T-cell (primary cell): ENCODE measurements at regions not wholly inside any gene's neighbourhood (a gene's known extent, or its start where the extent isn't known, plus 50 kb on each side); places are given as distances from the start of the nearest gene placed in this dataset.

Experiments
- ATAC-seq, 4 experiments: fragments of 200-7000 bp in 3 of 4; fragments of 150-1000 bp in 1 of 4; cut with Tn5 transposase; replicated peaks in 1 of 4; 1 replicate in 3 of 4; 2 replicates in 1 of 4; pipeline ENCODE4 v1.10.0; 2021; ENCODE audit warnings: moderate library complexity in 3 of 4, mild to moderate bottlenecking in 2 of 4, moderate number of reproducible peaks in 1 of 4
- CTCF ChIA-PET, 2 donors: fragments of 300-600 bp; sonication (Branson Sonifier 250); formaldehyde crosslinking; loops; one replicate each; lab custom pipeline; 2022; ENCODE audit warnings: antibody characterized with exemption in 2 of 2; lab: Charles Lee
- POLR2A ChIA-PET, 2 donors: fragments of 300-600 bp; sonication (Branson Sonifier 250); formaldehyde crosslinking; loops; one replicate each; lab custom pipeline; 2022; ENCODE audit warnings: antibody characterized with exemption in 2 of 2; lab: Charles Lee
- DNase-seq, 35 experiments: peaks; one replicate each; pipeline versions ENCODE4 v3.0.0 to v3.0.0-alpha.2; 2013 to 2023
- H3K27ac ChIP-seq: one replicate; pipeline ENCODE4 v1.5.1; 2013; ENCODE audit warnings: low read length
- H3K27me3 ChIP-seq, 2 experiments: replicated peaks in 1 of 2; 1 replicate in 1 of 2; 2 replicates in 1 of 2; pipeline versions ENCODE4 v1.6.1 to v1.7.0; 2013; ENCODE audit warnings: low read length in 1 of 2, mixed read lengths in 1 of 2; ENCODE audit not compliant: control insufficient read depth in 2 of 2, insufficient read depth in 2 of 2; ENCODE audit errors: extremely low read depth in 1 of 2
- H3K36me3 ChIP-seq, 2 donors: 1 replicate in 1 of 2; 2 replicates in 1 of 2; pipeline versions ENCODE4 v1.6.1 to v1.7.0; 2013; ENCODE audit warnings: low read length in 1 of 2; ENCODE audit not compliant: control insufficient read depth in 2 of 2, insufficient read depth in 1 of 2; ENCODE audit errors: extremely low read depth in 1 of 2
- H3K4me1 ChIP-seq, 2 experiments: 1 replicate in 1 of 2; 2 replicates in 1 of 2; pipeline versions ENCODE4 v1.6.1 to v1.7.0; 2013; ENCODE audit warnings: low read length in 2 of 2, mixed read lengths in 1 of 2; ENCODE audit not compliant: insufficient read depth in 2 of 2, control insufficient read depth in 1 of 2; ENCODE audit errors: extremely low read depth in 1 of 2
- H3K4me3 ChIP-seq, 2 donors: 1 replicate in 1 of 2; 2 replicates in 1 of 2; pipeline versions ENCODE4 v1.5.1 to v1.7.0; 2013; ENCODE audit warnings: mild to moderate bottlenecking in 2 of 2, low read length in 1 of 2, moderate library complexity in 1 of 2; ENCODE audit not compliant: control insufficient read depth in 1 of 2; ENCODE audit errors: extremely low read depth in 1 of 2
- H3K9me3 ChIP-seq: 2 replicates; pipeline ENCODE4 v1.7.0; 2013
- H3K27ac Mint-ChIP-seq, 2 donors: one replicate each; pipeline ENCODE4 v1.8.0; 2020 to 2021; ENCODE audit warnings: mild to moderate bottlenecking in 2 of 2, mixed read lengths in 2 of 2
- H3K27me3 Mint-ChIP-seq, 2 donors: one replicate each; pipeline ENCODE4 v1.8.0; 2021 to 2022; ENCODE audit warnings: mixed read lengths in 2 of 2
- H3K36me3 Mint-ChIP-seq: one replicate; pipeline ENCODE4 v1.8.0; 2021; ENCODE audit warnings: mixed read lengths
- H3K4me1 Mint-ChIP-seq, 3 donors: one replicate each; pipeline ENCODE4 v1.8.0; 2020 to 2022; ENCODE audit warnings: mixed read lengths in 3 of 3, mild to moderate bottlenecking in 1 of 3
- H3K4me3 Mint-ChIP-seq, 3 donors: one replicate each; pipeline ENCODE4 v1.8.0; 2020 to 2022; ENCODE audit warnings: mild to moderate bottlenecking in 3 of 3, mixed read lengths in 3 of 3, moderate library complexity in 3 of 3
- H3K9me3 Mint-ChIP-seq, 3 donors: one replicate each; pipeline ENCODE4 v1.8.0; 2020 to 2022; ENCODE audit warnings: mixed read lengths in 3 of 3
- WGBS: methylation state at CpG from one replicate; pipeline ENCODE4 v1.1.5; 2013; ENCODE audit warnings: missing lambda C conversion rate; ENCODE audit not compliant: insufficient coverage; 5-methylcytosine and 5-hydroxymethylcytosine counted together

DNA sequence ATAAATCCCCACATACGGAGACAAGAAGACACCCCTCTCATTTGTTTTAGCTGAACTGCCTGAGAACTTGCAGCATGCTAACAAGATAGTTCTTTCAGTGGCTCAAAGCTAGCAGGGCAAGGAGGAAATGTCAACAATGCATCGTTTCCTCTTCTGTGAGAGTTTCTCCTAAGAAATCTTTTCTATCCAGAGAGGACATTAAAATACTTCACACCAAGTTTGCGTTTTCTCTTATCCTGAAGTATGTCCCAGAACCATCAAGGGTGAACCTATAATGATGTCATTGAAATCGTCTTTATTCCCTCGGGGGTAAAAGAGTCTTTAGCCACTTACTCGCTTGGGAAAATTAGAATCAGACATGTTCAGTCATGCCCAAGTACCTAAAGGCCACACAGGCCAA lies 541.7 kb upstream of the MDFIC2 start:
- no peak overlapping the region for H3K4me3 Mint-ChIP-seq
- peaks cover 0 to 5% (median 0%) of the 10 kb centered on the region in 3 donors for H3K4me1 Mint-ChIP-seq
- 88% methylated on average over 1 of the region's 6 CpGs for WGBS
- H3K36me3 Mint-ChIP-seq = no peaks in the 10 kb centered on the region
- Histone ChIP-seq H3K36me3 (no peaks in the 10 kb centered on the region), H3K27me3 (no peaks in the 10 kb centered on the region), H3K27ac (no peak overlapping the region), H3K4me3 (no peak overlapping the region), H3K9me3 (no peaks in the 10 kb centered on the region), H3K4me1 (peaks cover 0 to 2% of the 10 kb centered on the region in 2 experiments)
- ChIA-PET POLR2A (no interaction called here), CTCF (no interaction called here)
- no peaks in the 10 kb centered on the region for H3K9me3 Mint-ChIP-seq
- no peak overlapping the region for H3K27ac Mint-ChIP-seq
- ATAC-seq (no peak), DNase-seq (no peak)
- H3K27me3 Mint-ChIP-seq = peaks cover 0 to 14% of the 10 kb centered on the region in 2 donors

DNA sequence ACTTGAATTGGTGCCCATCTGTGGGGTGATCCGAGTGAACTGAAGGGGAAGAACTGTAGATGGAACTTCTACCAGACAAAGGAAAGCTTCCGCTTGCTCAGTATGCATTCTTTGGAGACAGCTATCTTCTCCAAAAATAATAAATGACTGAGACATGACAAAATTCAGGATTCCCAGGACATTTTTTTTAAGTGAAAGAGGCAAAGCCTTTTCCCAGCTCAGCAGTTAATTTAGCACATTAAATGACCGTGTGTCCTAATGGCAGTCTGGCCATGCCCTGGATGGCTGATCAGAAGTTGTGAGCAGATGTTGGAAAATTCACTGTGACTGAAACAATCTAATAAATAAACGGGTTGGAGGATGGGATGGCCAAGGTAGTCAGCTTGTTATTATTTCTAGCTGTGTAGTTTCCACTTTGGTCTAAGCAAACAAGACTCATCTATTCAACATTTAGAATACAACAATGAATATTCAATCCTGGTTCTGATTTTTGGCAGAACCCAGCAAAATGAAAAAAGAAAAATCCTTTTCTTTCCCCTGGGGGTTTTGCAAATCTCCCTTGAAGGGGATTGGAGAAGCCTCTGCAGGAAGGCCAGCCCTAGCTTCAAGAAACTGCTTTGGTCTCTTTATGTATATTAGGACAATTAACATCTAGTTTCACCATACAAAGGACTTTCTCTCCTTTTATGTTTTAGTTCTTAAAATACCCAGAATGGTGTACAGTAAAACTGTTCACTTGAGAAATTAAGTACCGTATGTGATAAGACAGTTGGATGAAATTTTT lies 540.9 kb upstream of the MDFIC2 start:
- 100% methylated on average over 1 of the region's 5 CpGs for WGBS
- no peak for ATAC-seq
- no peaks in the 10 kb centered on the region for H3K36me3 Mint-ChIP-seq
- H3K27ac Mint-ChIP-seq = no peak overlapping the region
- CTCF ChIA-PET = interaction anchor here in 1 of 2 donors (0.6 kb wide), 1 partner anchor 17 kb away, joined by 5 read pairs; no protein-coding TSS in a partner anchor
- H3K4me3 Mint-ChIP-seq = no peak overlapping the region
- Histone ChIP-seq H3K4me3 (no peak overlapping the region), H3K4me1 (peaks cover 0 to 2% of the 10 kb centered on the region in 2 experiments), H3K27ac (no peak overlapping the region), H3K36me3 (no peaks in the 10 kb centered on the region), H3K9me3 (no peaks in the 10 kb centered on the region), H3K27me3 (no peaks in the 10 kb centered on the region)
- POLR2A ChIA-PET = no interaction called here
- H3K4me1 Mint-ChIP-seq = peaks cover 0 to 5% (median 0%) of the 10 kb centered on the region in 3 donors
- DNase-seq = no peak
- no peaks in the 10 kb centered on the region for H3K9me3 Mint-ChIP-seq
- peaks cover 5 to 14% of the 10 kb centered on the region in 2 donors for H3K27me3 Mint-ChIP-seq

DNA sequence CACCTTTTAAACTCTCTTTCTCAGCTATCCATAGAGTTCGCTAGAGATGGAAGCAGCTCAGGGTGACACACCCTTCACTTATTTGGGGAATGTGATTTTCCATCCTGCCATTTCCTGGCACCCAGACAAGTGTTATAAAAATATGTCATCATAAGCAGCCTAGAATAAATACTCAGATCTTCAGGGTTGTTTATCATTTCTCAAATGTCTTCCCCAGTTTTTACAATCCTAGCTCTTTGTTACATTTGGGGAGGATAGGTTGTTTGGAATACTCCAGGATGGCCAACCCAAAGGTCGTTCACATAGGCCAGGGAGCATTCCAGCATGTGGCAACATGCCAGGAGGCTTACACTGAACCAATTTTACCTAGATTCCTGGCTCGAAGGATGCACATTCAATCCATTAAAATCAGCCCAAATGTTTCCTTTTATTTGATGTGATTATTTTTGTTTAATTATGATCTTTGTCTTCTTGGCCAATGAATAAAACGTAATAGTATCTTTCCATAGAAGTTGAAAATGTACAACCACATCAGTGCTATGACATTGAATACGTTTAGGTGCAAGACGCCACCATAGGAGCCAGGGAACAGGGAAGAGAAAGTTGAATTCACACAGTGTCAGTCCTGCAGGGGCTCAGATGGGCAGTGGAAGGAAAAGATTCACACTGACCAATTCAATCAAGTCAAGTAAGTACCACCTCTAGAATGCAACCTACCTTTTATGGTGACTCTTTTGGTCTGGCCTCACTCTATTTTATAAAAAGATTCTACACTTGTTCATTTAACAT lies 537.7 kb upstream of the MDFIC2 start:
- no peak overlapping the region for H3K27ac ChIP-seq
- H3K4me3 Mint-ChIP-seq = no peak overlapping the region
- POLR2A ChIA-PET = no interaction called here
- no peaks in the 10 kb centered on the region for H3K27me3 ChIP-seq
- no peak overlapping the region for H3K27ac Mint-ChIP-seq
- no peaks in the 10 kb centered on the region for H3K36me3 Mint-ChIP-seq
- H3K4me1 ChIP-seq = peaks cover 0 to 2% of the 10 kb centered on the region in 2 experiments
- peaks cover 0 to 5% (median 0%) of the 10 kb centered on the region in 3 donors for H3K4me1 Mint-ChIP-seq
- no CpG with 5 or more reads among the region's 6 CpGs for WGBS
- ATAC-seq (no peak), DNase-seq (no peak)
- H3K9me3 ChIP-seq = no peaks in the 10 kb centered on the region
- H3K9me3 Mint-ChIP-seq = peaks cover 0 to 4% (median 0%) of the 10 kb centered on the region in 3 donors
- no peak overlapping the region for H3K4me3 ChIP-seq
- no peaks in the 10 kb centered on the region for H3K36me3 ChIP-seq
- peaks cover 14 to 15% of the 10 kb centered on the region in 2 donors for H3K27me3 Mint-ChIP-seq
- CTCF ChIA-PET = no interaction called here

DNA sequence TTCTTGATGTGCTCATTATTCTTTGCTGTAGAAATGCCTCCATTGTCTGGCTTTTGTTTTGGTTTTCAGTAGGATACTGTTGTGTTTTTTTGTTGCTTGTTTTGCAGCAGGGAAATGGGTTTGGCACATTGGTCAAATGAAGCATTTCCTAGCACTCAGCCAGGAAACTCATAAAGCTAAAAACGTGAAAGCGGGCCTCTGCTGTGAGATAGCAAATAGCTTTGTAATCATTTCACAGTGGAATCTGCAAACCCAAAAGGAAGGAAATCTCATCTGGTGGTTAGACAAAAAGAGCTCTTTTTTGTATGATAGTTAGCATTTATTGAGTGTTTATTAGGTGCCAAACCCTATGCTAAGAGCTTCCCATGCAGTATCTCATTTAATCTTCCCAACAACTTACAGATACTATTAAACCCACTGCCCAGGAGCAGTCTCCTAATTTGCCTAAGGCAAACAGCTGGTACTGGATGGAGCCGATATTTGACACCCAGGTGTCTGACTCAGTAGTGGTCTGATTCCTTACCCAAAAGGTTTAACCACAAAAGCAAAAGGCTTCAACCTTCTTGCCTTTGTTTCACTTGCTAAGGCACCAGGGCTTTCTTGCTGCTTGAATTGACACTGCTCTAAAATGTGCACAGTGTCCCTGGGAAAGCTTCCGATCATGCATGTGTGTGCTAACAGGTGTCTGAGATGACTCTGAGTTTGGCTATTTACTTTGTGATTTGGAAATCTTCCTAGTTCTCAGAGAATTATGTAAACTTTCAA lies 527.9 kb upstream of the MDFIC2 start:
- CTCF ChIA-PET = interaction anchor here in 1 of 2 donors (0.5 kb wide), 1 partner anchor 1203 kb away, joined by 5 read pairs; no protein-coding TSS in a partner anchor
- ATAC-seq = no peak
- Mint-ChIP-seq H3K9me3 (no peaks in the 10 kb centered on the region), H3K4me3 (no peak overlapping the region), H3K27ac (no peak overlapping the region), H3K4me1 (peaks cover 12 to 16% (median 12%) of the 10 kb centered on the region in 3 donors), H3K36me3 (no peaks in the 10 kb centered on the region), H3K27me3 (peaks cover 0 to 8% of the 10 kb centered on the region in 2 donors)
- Histone ChIP-seq H3K4me1 (peaks cover 0 to 6% of the 10 kb centered on the region in 2 experiments), H3K9me3 (no peaks in the 10 kb centered on the region), H3K27ac (no peak overlapping the region), H3K27me3 (no peaks in the 10 kb centered on the region), H3K4me3 (no peak overlapping the region), H3K36me3 (no peaks in the 10 kb centered on the region)
- DNase-seq = no peak
- 50% methylated on average over 3 of the region's 4 CpGs for WGBS
- POLR2A ChIA-PET = no interaction called here

DNA sequence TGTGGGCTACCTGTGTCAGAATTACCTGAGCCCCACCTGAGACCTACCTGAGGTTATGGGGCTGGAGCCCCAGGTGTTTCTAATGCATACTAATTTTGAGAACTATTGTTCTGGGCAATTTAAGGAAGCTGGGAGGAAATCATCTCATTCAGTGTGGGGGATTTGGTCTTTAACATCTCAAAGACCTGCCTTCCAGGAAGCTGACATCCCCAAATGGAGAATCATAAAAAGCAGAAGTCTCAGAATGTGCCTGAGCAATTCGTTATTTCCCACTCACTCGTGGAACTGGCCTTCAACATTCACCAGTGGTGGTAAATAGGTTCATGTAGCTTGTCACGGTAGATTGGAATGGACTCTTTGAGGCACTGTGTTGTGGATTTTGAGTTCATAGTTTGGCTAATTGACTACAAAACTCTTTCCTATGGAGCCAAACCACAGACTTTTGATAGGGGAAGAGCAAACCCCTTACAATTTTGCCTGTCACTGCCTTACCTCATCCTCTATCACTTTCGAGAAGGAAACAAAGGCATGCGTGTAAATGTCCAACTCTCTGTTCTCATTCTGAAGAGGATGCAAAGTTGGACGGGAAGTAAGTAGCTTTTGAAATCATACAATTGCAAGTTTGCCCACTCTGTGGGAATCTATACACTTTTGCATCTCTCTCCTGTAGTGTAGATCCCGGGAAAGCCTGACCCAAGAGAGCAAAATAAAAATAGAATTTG lies 521.0 kb upstream of the MDFIC2 start:
- Mint-ChIP-seq H3K4me3 (no peak overlapping the region), H3K36me3 (no peaks in the 10 kb centered on the region), H3K4me1 (no peaks in the 10 kb centered on the region), H3K9me3 (no peaks in the 10 kb centered on the region), H3K27me3 (peaks cover 6 to 13% of the 10 kb centered on the region in 2 donors), H3K27ac (no peak overlapping the region)
- H3K36me3 ChIP-seq = no peaks in the 10 kb centered on the region
- ChIA-PET POLR2A (no interaction called here), CTCF (no interaction called here)
- no peaks in the 10 kb centered on the region for H3K27me3 ChIP-seq
- no peak overlapping the region for H3K4me3 ChIP-seq
- H3K9me3 ChIP-seq = no peaks in the 10 kb centered on the region
- DNase-seq (no peak), ATAC-seq (no peak)
- no CpG with 5 or more reads among the region's 7 CpGs for WGBS
- no peaks in the 10 kb centered on the region for H3K4me1 ChIP-seq
- no peak overlapping the region for H3K27ac ChIP-seq

DNA sequence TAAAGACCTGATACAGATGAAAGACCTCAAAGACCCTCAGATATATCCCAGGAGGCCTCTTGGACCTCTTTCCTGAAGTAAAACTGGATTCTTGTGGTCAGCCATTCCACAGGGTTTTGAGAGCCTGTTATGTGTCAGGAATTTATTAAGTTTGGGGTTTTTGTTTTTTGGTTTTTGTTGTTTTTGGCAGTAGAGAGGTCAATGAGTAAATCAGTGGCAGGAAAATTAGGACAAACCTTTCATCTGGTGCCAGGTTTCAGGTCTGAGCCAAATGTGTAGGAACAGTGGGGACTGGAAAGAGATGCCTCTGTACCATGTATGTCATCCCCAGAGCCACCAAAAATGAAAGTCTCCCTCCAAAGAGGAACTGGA lies 520.4 kb upstream of the MDFIC2 start:
- no peak for ATAC-seq
- Histone ChIP-seq H3K4me3 (no peak overlapping the region), H3K9me3 (no peaks in the 10 kb centered on the region), H3K36me3 (no peaks in the 10 kb centered on the region), H3K4me1 (no peaks in the 10 kb centered on the region), H3K27me3 (no peaks in the 10 kb centered on the region), H3K27ac (no peak overlapping the region)
- ChIA-PET POLR2A (no interaction called here), CTCF (no interaction called here)
- DNase-seq = no peak
- Mint-ChIP-seq H3K27me3 (peaks cover 6 to 13% of the 10 kb centered on the region in 2 donors), H3K9me3 (no peaks in the 10 kb centered on the region), H3K4me3 (no peak overlapping the region), H3K36me3 (no peaks in the 10 kb centered on the region), H3K4me1 (no peaks in the 10 kb centered on the region), H3K27ac (no peak overlapping the region)
